HS-5 (cell line): ENCODE measurements at regions not wholly inside any gene's neighbourhood (a gene's known extent, or its start where the extent isn't known, plus 50 kb on each side); places are given as distances from the start of the nearest gene placed in this dataset.
"Not testable (repeated sequence)": the region's sequence is repeated elsewhere in the genome, so short reads cannot be mapped to it uniquely, and the experiment has no call there.

ENCODE experiments used
- DNase-seq: peaks from one replicate; pipeline ENCODE4 v3.0.0-alpha.2; 2012; ENCODE audit warnings: low read depth

DNA sequence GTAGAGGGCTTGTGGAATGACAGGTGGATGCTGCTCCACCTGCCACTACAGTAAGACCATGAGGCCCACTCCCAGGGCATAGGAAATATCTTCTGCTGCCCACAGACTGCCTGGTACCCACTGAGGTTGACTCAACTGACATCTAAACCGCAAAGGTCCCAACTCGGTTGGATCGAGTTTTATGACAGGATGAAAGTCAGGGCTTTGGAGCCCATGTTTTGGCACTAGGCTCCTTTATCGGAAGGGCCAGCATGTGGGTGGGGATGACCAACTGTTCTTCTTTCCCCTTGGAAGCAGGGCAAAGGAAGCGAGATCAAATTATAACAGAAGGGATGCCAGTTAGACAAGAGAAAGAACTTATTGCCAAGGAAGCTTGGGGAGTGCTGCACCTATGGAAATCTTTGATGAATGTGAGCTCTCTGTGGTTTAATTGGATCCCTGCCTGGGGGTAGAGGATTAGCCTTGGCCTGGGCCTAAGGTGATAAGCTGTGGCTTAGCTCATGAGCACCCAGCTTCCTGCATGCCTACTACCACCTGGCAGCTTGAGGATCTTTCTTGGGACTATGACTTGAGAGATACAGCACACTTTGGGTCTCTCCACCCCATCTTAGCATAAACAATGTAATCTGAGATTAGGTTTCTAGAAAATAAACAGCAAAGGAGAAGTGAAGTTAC lies 121.8 kb downstream of the KCNA5 start:
- no peak for DNase-seq

DNA sequence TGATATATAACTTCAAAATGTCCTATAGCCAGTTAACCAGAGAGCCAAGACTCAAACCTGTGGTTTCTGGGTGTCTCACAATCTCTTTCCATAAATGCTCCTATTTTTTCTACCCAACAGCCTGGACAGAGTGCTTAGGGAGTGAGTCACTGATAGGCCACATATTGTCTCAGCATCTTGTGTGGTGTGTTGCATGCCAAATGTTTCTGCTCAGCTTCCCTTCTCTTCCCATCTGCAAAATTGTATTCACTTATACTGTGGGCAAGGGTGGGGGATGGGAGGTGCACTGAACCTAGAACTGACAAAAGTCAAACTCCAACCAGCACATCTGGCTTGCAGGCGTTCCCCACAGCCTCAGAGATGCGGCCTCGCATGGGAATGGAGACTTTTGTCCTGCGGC lies 123.3 kb downstream of the KCNA5 start:
- peak; percentile 95 for DNase-seq

DNA sequence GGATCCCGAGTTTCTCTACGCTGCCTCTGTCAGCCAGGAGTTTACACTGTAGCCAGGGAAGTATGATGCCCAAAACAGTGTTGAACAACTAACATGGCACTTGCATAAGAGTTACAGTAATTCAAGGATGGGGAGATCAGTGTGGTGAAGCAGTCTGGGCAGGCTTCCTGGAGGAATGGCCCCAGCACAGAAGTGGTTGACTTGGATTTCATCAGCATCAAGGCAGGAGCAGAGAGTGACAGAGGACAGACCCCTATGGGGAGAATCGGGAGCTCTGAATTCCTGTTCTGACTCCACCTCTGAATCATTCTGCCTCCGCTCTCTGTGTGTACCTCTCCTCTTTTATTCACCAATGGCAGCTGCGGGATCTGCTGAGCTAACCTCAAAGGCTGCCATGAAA lies 124.5 kb downstream of the KCNA5 start:
- no peak for DNase-seq

DNA sequence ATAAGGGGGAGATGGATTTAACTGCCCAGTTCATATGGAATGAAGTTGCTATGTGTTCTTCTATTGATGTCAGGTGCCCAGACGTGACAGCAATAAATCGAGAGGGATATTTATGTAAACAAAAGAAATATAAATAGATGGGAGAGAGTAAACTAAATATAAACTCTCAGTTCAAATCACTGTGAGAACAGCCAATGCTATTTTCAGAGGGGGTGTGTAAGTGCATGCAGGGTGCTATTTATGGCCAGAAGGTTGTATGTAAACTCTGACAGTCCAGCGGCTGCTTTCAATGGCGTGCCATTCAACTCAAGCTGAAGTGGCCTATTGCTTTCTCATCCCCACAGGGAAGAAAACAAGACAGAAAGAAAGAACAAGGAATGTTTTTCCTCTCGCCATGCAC lies 127.2 kb downstream of the KCNA5 start:
- DNase-seq = no peak

DNA sequence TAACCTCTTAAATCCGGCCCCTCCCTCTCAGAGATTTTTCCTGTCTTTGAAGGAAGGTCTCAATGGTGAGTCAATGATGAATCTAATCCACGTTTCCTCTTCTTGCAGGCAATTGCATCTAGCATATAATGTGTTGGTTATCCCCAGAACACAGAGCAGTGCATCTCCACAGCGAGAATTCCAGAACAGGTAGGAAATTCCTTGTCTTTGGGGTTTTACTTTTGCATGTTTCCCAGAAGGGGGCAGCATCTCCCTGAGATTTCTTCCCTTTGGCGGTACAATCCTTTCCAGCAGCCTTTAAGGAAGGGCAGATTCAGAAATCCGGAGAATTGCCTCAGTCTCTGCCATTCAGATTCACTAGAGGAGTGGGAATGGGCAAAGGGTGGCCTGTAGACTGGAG lies 128.0 kb downstream of the KCNA5 start:
- DNase-seq = no peak

DNA sequence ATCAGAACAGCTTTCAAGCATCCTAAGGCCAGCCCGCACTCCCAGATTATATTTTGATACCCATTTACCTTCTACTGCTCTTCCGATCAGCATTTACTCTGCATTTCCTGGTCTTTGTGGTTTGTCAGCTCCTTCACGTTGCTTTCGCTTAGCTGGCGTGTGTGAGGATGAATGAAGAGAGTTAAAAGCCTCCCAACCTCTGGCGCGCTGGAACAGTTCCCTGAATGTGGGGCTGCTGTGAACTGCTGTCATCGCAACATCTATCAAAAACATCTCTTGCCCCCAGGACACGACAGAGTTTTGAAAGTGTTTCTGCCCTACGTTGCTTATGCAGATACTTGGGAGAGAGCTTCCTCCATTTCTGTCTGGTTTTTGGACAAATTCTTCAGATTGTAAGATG lies 129.2 kb downstream of the KCNA5 start:
- DNase-seq = no peak

DNA sequence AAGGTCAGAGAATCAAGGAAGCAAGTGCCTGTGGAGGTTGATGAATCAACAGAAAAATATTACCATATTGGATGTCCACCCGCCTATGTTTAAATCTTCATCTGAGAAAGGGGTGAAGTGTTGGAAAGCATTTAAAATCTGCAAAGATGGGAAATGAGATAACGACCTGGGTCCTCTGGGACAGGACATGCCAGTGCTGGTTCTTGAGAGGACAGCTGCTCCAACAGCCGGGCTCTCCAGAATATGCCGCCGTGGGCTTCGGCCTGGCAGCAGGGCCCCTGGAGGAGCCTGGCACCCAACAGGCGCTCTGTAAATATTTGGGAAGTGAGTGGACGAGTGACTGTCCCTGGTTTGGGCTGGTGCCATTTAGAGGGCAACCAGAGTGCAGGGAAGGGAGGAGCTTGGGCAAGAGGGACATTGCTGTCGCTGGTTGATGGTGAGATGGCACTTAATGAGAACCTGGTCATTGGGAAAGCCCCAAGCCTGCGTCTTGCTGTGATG lies 129.9 kb downstream of the KCNA5 start:
- DNase-seq = no peak

DNA sequence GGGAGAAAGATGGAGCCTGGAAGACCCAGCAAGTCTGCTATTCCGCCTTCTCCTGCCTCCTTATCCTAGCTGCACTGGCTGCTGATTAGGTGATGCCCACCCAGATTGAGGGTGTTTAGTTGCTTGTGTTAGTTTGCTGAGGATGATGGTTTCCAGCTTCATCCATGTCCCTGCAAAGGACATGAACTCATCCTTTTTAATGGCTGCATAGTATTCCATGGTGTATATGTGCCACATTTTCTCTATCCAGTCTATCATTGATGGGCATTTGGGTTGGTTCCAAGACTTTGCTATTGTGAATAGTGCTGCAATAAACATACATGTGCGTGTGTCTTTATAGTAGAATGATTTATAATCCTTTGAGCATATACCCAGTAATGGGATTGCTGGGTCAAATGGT lies 131.7 kb downstream of the KCNA5 start:
- not testable (repeated sequence) for DNase-seq

DNA sequence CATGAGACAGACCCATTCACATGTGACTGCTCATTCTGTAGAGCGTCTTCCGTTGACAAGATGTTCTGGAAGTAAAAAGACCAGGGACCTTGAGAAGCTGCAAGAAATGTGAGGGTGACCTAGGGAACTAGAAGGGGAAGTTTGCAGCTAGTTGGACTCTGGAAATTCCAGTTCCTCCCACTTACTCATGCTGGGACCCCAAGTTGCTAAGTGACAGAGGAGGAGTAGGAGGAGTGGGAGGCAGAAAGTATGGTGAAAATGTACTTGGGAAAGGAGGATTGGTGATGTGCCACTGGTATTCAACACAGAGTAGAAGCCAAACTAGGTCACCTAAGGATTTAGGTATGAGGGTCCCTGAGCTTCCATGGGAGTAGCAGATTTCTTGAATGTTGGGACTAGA lies 132.4 kb downstream of the KCNA5 start:
- no peak for DNase-seq

DNA sequence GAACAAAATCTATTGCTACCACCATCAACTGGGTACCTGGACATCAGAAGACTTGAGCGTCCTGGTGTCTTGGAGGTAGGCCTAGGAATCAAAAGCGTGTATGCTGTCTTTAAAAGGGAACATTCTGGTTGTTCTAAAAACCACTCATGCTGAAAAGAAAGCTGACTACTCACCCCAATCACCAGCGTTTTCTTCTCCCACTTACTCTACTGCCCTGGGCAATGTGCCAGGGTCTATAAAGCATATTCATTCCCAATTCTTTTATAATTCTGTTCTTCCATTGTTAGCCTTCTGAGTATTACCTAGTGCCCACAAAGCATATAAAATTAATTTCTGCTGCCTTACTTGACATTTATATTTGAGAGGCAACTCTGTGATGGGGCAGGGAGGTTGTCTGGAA lies 133.4 kb downstream of the KCNA5 start:
- DNase-seq = no peak

DNA sequence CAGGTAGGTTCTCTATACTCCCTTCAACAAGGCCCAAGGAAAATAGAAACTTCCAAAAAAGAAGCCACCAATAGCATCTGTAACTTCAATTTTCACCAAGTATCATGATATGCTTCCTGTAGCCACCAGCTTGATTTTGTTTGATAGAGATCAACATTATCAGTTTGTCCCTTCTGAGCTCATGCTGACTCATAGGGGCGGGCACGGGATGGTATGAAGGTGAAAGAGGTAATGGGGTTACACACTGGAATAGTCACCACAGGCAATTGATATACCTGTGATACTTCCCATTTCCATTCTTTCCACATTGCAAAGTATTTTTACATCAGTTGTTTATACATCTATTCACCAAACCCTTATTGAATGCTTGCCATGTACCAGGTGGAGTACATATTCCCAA lies 134.1 kb downstream of the KCNA5 start:
- DNase-seq = no peak

DNA sequence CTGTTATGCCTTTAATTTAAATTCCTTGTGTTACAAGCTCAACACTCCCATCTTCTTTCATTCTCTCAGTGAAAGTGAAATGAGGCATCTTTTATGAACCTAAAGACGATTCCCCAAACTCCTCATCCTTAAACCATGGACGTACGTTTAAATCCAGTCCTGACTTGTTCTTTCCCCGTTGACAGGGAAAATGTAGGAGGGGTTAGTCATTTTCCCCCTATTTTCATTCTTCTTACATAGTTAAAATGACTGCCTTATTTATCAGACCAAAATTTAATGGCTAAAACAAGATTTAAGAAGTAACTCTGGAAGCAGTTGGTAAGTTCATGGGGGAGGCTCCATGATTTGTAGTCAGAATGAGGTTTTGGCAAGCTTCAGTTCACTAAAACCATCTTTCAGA lies 134.9 kb downstream of the KCNA5 start:
- no peak for DNase-seq

DNA sequence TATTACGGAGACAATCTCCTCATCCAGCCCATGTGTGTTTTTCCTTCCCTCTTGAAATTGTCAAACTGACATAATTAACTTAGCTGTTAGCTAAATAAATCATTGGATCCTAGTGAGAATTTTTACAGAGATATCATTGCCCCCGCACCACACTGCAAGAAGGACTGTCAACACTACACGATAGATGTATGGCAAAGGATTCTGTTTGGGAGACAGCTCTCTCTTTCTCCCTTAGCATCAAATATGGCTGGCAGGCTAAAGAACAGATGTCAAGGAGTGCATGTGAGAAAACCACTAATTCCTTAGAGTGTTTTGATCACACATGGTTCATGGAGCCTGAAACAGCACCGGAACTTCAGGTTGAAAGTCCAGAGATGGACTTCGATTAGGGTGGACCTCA lies 136.8 kb downstream of the KCNA5 start:
- no peak for DNase-seq

DNA sequence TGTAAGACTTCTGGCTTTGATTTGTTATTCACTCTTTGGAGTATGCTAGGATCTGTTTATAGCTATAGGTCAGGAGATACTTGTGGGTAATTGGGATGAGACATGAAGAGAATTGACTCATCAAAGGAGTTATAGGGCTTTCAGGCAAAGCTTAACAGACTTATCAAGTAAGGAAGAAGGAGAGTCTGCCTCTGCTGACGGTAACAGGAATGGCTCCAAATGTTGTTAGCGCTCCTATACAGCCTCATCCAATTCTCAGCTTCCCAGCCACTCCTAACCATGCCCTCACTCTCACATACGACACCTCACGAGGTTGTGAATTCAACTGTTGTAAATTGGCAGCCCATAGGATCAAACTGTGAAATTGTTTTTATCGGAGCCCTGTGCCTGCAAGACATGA lies 140.5 kb downstream of the KCNA5 start:
- no peak for DNase-seq

DNA sequence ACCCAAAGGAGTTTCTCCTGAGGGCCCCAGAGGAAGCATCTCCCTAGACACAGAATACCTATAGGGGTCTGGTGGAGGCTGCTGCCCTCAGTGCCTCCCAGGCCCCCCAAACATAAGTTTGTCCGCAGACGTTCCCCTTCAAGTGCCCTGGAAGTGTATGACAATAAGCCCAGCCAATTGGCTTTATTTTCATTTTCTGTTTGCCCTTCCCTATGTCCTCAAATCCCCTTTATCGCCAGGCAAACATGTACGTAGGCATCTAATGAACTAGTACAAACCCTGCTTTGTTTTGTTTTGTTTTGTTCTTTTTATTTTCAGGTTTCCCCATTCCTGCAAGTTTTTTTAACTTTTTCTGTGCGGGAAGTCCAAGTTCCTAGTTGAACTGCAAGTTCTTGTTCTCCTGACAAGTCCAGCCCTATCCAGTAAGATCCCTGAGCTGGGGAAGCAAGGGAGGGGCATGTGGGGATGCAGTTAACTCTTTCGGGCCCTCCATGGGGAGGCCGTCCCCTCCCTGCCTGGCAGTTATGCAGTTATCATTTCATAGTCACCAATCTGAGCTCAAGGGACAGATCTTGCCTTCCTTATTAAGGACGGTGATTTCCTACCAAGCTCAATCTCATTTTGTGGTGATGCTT lies 141.9 kb downstream of the KCNA5 start:
- no peak for DNase-seq

DNA sequence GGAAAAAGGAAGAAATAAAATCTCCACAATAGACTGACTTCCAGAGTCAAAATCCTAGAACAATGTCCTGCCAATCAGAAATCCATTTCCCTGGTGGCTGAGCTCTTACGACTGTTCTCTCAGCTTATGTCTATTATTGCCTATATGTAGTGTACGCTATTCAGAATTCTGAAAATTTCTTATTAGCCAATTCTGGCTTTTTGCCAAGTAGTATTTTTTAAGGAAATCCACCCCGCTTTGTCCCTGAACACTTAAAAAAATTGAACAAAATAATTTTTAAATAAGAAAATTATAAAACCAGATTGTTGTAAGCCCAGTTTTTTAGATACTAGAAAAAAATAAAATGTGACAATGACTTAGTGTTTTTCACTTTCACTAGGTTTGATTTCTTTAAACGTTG lies 143.0 kb downstream of the KCNA5 start:
- DNase-seq = no peak

DNA sequence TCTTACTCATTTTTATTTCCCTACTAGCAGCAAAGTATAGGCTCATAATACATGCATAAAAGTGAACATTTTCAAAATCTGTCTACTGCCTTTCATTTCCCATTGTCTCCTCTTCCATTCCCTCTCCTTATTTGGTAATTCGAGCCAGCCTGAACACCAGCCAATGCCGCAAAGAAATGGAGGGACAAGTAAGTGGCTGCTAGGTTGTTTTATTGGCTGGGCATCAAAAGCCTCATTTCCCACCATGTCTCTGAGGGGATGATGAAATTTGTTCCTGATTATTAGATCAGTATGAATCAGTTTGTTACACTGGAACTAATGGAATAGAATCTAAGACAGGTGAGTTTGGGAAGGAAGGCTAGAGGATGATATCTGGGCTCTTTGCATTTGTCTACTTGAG lies 143.5 kb downstream of the KCNA5 start:
- DNase-seq = no peak

DNA sequence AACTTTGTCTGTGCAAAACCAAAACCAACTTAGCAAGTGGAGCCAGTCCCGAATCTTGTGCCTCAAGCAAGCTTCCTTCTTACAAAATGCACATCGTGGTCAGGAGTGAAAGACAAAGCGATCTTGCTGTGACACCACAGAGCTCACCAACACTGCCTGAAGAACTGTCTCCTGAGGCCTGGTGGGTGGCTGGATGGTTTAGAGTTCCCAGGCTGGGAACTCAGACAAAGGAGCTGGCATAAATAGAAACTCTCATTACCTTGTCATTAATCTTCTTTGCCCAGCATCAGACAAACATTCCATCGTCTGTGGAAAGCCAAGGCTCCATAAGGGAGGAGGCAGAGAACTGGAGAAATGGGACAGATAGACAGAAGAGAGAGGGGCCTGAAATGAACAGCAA lies 144.8 kb downstream of the KCNA5 start:
- no peak for DNase-seq

DNA sequence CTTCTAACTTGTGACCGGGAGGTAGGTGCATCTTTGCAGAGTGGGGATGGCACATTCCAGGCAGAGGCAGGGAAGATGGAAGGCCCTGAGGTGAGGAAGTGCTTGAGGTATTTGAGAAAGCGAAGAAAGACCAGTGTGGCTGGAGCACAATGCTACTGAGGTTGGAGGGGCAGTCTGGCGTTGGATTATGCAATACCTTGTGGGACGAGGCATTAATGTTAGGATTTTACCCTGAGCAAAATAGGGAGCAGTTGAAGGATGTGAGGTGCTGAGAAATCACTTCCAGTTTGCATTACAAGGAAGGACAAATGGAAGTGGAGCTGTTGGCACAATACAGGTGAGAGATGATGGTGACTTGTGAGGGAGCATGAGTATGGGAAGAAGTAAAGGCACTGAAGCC lies 145.5 kb downstream of the KCNA5 start:
- DNase-seq = no peak

DNA sequence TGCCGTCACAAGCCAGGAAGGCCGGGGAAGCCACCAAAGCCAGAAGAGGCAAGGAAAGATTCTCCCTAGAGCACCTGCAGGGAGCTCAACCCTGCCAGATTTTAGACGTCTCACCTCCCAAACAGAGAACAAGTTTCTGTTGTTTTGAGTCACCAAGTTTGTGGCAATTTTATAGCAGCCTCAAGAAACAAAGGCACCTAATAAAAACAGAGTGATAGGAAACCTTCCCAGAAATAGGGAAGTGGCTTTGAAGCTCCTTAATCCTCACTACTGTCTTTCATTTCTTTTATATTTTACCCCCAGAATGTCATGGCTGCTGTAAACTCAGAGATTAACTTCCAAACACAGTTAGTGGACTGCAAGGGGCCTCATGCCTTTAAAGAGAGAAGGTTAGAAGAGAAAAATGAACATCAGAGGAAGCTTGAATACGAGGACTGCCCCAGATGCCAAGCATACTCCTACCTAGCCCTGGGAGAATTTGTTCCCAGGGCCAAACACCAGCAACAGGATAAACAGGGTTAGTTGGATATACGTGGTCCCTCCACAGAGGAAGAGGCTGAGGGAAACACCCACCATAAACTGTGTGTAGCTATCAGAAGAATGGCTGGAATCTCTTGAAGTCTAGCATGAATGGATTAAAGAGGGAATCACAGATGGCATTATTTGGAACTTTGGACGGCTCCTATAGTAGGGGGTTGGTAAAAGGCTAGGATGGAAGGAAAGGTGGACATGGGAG lies 148.3 kb downstream of the KCNA5 start:
- DNase-seq = no peak

DNA sequence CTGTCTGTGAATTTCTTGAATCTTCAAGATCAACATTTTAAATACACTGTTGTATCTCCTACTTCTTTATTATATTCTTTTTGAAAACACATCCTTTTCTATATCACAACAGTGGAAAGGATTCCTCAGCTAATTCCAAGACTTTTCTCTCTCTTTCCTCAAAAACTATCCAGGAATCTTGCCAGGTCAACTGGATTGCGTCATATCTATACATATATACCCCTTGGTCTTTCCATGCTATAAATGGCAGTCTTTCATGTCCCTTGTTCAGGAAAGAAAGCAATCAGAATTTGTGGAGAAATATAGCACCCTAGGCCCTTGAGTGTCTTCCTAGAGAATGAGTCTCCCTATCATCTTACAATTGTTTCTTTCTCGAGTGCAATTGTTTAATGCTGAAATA lies 149.0 kb downstream of the KCNA5 start:
- no peak for DNase-seq

DNA sequence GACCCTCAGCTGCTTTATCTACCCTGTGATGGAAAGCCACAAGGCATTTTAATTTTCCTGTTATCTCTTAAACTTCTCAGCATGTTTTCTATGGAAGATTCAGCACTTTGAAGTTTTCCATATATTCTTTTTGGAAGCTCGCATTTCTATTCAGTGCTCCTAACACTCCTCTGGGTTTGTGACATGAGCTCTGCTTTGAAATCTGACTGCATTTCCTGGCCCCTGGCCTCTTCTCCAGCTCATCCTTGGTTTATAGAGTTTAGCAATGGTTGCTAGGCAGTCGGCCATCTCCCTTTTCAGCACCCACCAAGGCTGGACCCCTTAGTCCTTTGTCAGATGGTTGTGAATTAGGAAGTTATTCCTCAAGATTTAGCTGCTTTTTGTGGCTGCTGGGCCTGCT lies 150.6 kb downstream of the KCNA5 start:
- DNase-seq = no peak

DNA sequence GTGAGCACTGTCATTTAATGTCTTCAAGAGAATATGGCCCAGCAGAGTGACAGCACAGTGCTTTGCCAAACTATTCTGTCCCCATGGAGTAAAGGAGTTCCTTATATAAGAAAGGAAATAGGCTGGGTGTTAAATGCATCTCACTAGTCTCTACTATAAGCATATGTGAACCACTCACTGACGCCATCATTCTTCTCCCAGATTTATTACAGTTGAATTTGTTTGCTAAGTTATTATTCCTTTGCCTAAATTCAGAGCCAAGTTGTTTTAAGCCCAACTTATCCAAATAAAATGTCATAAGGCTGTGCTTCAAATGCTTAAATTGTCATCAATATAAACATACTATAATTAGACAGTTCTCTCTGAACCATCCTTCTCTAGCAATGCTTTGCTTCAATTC lies 151.6 kb downstream of the KCNA5 start:
- no peak for DNase-seq
